Tibial nerve (tissue), 4 donors: ENCODE measurements at regions not wholly inside any gene's neighbourhood (a gene's known extent, or its start where the extent isn't known, plus 50 kb on each side); places are given as distances from the start of the nearest gene placed in this dataset.

Experiments
- DNase-seq, 2 donors: peaks; one replicate each; pipeline ENCODE4 v3.0.0-alpha.2; 2019; ENCODE audit warnings: low spot score in 2 of 2
- H3K27ac ChIP-seq, 4 donors: fragments of 200-600 bp; sonication (generic) in 3 of 4; one replicate each; pipeline ENCODE4 v1.5.1; 2017 to 2019; ENCODE audit warnings: mild to moderate bottlenecking in 1 of 4
- H3K27me3 ChIP-seq, 2 donors: fragments of 200-600 bp; sonication (generic) in 1 of 2; one replicate each; pipeline versions ENCODE4 v1.5.1 to v1.6.0; 2017 to 2019
- H3K36me3 ChIP-seq, 3 donors: fragments of 200-600 bp; sonication (generic); one replicate each; pipeline ENCODE4 v1.5.1; 2018 to 2019
- H3K4me1 ChIP-seq, 4 donors: fragments of 200-600 bp; sonication (generic) in 3 of 4; one replicate each; pipeline ENCODE4 v1.5.1; 2017 to 2019
- H3K4me3 ChIP-seq, 4 donors: fragments of 200-600 bp; sonication (generic) in 3 of 4; one replicate each; pipeline ENCODE4 v1.5.1; 2017 to 2019; ENCODE audit warnings: mild to moderate bottlenecking in 1 of 4, moderate library complexity in 1 of 4
- H3K9me3 ChIP-seq, 4 donors: fragments of 200-600 bp; sonication (generic) in 3 of 4; one replicate each; pipeline ENCODE4 v1.5.1; 2017 to 2019
- CTCF ChIP-seq, 5 experiments: fragments of 200-600 bp in 3 of 5; fragments of 450-650 bp in 2 of 5; sonication (generic) in 3 of 5; IDR thresholded peaks; one replicate each; pipeline ENCODE4 v1.5.1; 2016 to 2019; ENCODE audit warnings: antibody characterized with exemption in 5 of 5, mild to moderate bottlenecking in 3 of 5, moderate library complexity in 2 of 5
- EP300 ChIP-seq, 2 donors: sonication (generic); formaldehyde crosslinking; IDR thresholded peaks; one replicate each; pipeline ENCODE4 v1.6.1; 2017; ENCODE audit warnings: antibody characterized with exemption in 2 of 2, mild to moderate bottlenecking in 1 of 2
- POLR2A ChIP-seq, 2 donors: fragments of 450-650 bp; IDR thresholded peaks; one replicate each; pipeline ENCODE4 v1.6.1; 2017; ENCODE audit warnings: antibody characterized with exemption in 2 of 2, mild to moderate bottlenecking in 2 of 2, moderate library complexity in 2 of 2
- WGBS, 2 donors: methylation state at CpG; one replicate each; pipeline ENCODE4 v1.1.5; 2018; 5-methylcytosine and 5-hydroxymethylcytosine counted together

- H3K4me1 ChIP-seq = no peaks in the 10 kb centered on the region
- H3K4me3 ChIP-seq = no peak overlapping the region
- no peaks in the 10 kb centered on the region for H3K36me3 ChIP-seq
- no peak for DNase-seq
- no peak overlapping the region for H3K27ac ChIP-seq
- WGBS, 2 donors = 53 to 54% methylated on average over 2 of the region's 2 CpGs
- H3K9me3 ChIP-seq = no peaks in the 10 kb centered on the region
- no peaks in the 10 kb centered on the region for H3K27me3 ChIP-seq
- TF ChIP-seq EP300 (IDR thresholded peaks at IDR 0.05) = no peak
- TF ChIP-seq CTCF (IDR thresholded peaks at IDR 0.05) = no peak
- no peak for TF ChIP-seq POLR2A (IDR thresholded peaks at IDR 0.05)
These were observed 180.3 kb downstream of the ABHD5 start for GRCh38 chr3:43870844-43871626.

- H3K9me3 ChIP-seq = no peaks in the 10 kb centered on the region
- H3K4me1 ChIP-seq = no peaks in the 10 kb centered on the region
- TF ChIP-seq EP300 (IDR thresholded peaks at IDR 0.05) = no peak
- no peak for TF ChIP-seq POLR2A (IDR thresholded peaks at IDR 0.05)
- TF ChIP-seq CTCF (IDR thresholded peaks at IDR 0.05) = no peak
- DNase-seq = no peak
- no peak overlapping the region for H3K27ac ChIP-seq
- H3K36me3 ChIP-seq = no peaks in the 10 kb centered on the region
- WGBS, 2 donors = 71 to 78% methylated on average over 9 of the region's 9 CpGs
- H3K27me3 ChIP-seq = no peaks in the 10 kb centered on the region
- no peak overlapping the region for H3K4me3 ChIP-seq
These were observed 181.0 kb downstream of the ABHD5 start for GRCh38 chr3:43871627-43872245.

GRCh38 chr3:43872301-43872700 is 181.6 kb downstream of the ABHD5 start:
- H3K4me3 ChIP-seq = no peak overlapping the region
- no peaks in the 10 kb centered on the region for H3K27me3 ChIP-seq
- no peaks in the 10 kb centered on the region for H3K9me3 ChIP-seq
- WGBS, 2 donors = 53 to 72% methylated on average over 3 of the region's 3 CpGs
- DNase-seq = no peak
- TF ChIP-seq POLR2A (IDR thresholded peaks at IDR 0.05) = no peak
- TF ChIP-seq EP300 (IDR thresholded peaks at IDR 0.05) = no peak
- no peak for TF ChIP-seq CTCF (IDR thresholded peaks at IDR 0.05)
- H3K36me3 ChIP-seq = no peaks in the 10 kb centered on the region
- no peaks in the 10 kb centered on the region for H3K4me1 ChIP-seq
- H3K27ac ChIP-seq = no peak overlapping the region

- no peak overlapping the region for H3K4me3 ChIP-seq
- no peaks in the 10 kb centered on the region for H3K4me1 ChIP-seq
- TF ChIP-seq POLR2A (IDR thresholded peaks at IDR 0.05) (no peak), CTCF (IDR thresholded peaks at IDR 0.05) (no peak), EP300 (IDR thresholded peaks at IDR 0.05) (no peak)
- DNase-seq = no peak
- H3K9me3 ChIP-seq = no peaks in the 10 kb centered on the region
- no peak overlapping the region for H3K27ac ChIP-seq
- H3K27me3 ChIP-seq = no peaks in the 10 kb centered on the region
- WGBS, 2 donors = 38 to 40% methylated on average over 6 of the region's 6 CpGs
- H3K36me3 ChIP-seq = no peaks in the 10 kb centered on the region
These were observed 182.2 kb downstream of the ABHD5 start for GRCh38 chr3:43872901-43873300.

GRCh38 chr3:43873723-43874122 is 183.0 kb downstream of the ABHD5 start:
- WGBS, 2 donors = 92 to 93% methylated on average over 7 of the region's 7 CpGs
- Histone ChIP-seq H3K4me1 (no peaks in the 10 kb centered on the region), H3K27ac (no peak overlapping the region), H3K4me3 (no peak overlapping the region), H3K36me3 (no peaks in the 10 kb centered on the region), H3K9me3 (no peaks in the 10 kb centered on the region), H3K27me3 (no peaks in the 10 kb centered on the region)
- DNase-seq = no peak
- no peak for TF ChIP-seq POLR2A (IDR thresholded peaks at IDR 0.05)
- no peak for TF ChIP-seq EP300 (IDR thresholded peaks at IDR 0.05)
